B cell (primary cell): ENCODE measurements at regions not wholly inside any gene's neighbourhood (a gene's known extent, or its start where the extent isn't known, plus 50 kb on each side); places are given as distances from the start of the nearest gene placed in this dataset.

Experiments
- ATAC-seq: fragments of 200-7000 bp; cut with Tn5 transposase; one replicate; pipeline ENCODE4 v1.10.0; 2021; ENCODE audit warnings: low read depth, mild to moderate bottlenecking, moderate number of reproducible peaks, moderate library complexity
- CTCF ChIA-PET: fragments of 350-600 bp; sonication (Branson Sonifier 250); formaldehyde crosslinking; loops from one replicate; lab custom pipeline; 2021; ENCODE audit warnings: antibody characterized with exemption, inconsistent platforms; lab: Charles Lee
- POLR2A ChIA-PET: fragments of 350-600 bp; sonication (Branson Sonifier 250); formaldehyde crosslinking; loops from one replicate; lab custom pipeline; 2021; ENCODE audit warnings: antibody characterized with exemption; lab: Charles Lee
- DNase-seq: peaks from one replicate; pipeline ENCODE4 v3.0.0; 2013
- H2AFZ ChIP-seq: 2 replicates; pipeline ENCODE4 v1.6.1; 2012; ENCODE audit warnings: mild to moderate bottlenecking, low read depth, low read length; ENCODE audit not compliant: insufficient read depth, poor library complexity, severe bottlenecking
- H3K27ac ChIP-seq, 2 donors: 1 replicate in 1 of 2; 2 replicates in 1 of 2; pipeline ENCODE4 v1.5.1; 2012 to 2013; ENCODE audit warnings: low read length in 2 of 2, mild to moderate bottlenecking in 2 of 2, moderate library complexity in 1 of 2
- H3K27me3 ChIP-seq, 4 experiments: fragments of 200-600 bp in 1 of 4; sonication (generic) in 1 of 4; replicated peaks in 1 of 4; 1 replicate in 2 of 4; 2 replicates in 2 of 4; pipeline versions ENCODE4 v1.6.1 to v1.7.0; 2013 to 2016; ENCODE audit warnings: low read length in 3 of 4, mild to moderate bottlenecking in 2 of 4, mixed read lengths in 1 of 4, moderate library complexity in 1 of 4; ENCODE audit not compliant: insufficient read depth in 4 of 4, control insufficient read depth in 3 of 4; ENCODE audit errors: control extremely low read depth in 1 of 4
- H3K36me3 ChIP-seq, 2 experiments: replicated peaks in 1 of 2; 1 replicate in 1 of 2; 2 replicates in 1 of 2; pipeline versions ENCODE4 v1.6.1 to v1.7.1; 2013; ENCODE audit warnings: low read length in 1 of 2; ENCODE audit not compliant: insufficient read depth in 2 of 2, control insufficient read depth in 1 of 2; ENCODE audit errors: control extremely low read depth in 1 of 2, extremely low read depth in 1 of 2
- H3K4me1 ChIP-seq, 2 donors: fragments of 200-600 bp in 1 of 2; sonication (generic) in 1 of 2; 1 replicate in 1 of 2; 2 replicates in 1 of 2; pipeline versions ENCODE4 v1.5.1 to v1.6.1; 2013 to 2017; ENCODE audit warnings: low read length in 2 of 2; ENCODE audit not compliant: control insufficient read depth in 2 of 2, insufficient read depth in 2 of 2
- H3K4me2 ChIP-seq: replicated peaks from 2 replicates; pipeline ENCODE3; 2012; ENCODE audit warnings: mild to moderate bottlenecking, low read depth, low read length; ENCODE audit not compliant: poor library complexity, severe bottlenecking
- H3K4me3 ChIP-seq, 5 experiments: fragments of 200-600 bp in 1 of 5; sonication (generic) in 1 of 5; 1 replicate in 3 of 5; 2 replicates in 2 of 5; pipeline versions ENCODE4 v1.5.1 to v1.7.0; 2011 to 2016; ENCODE audit warnings: low read length in 4 of 5, mild to moderate bottlenecking in 4 of 5, low read depth in 2 of 5, control low read depth in 1 of 5, moderate library complexity in 1 of 5; ENCODE audit not compliant: insufficient read depth in 1 of 5; ENCODE audit errors: control extremely low read depth in 1 of 5, extremely low read depth in 1 of 5
- H3K79me2 ChIP-seq: fragments of 200-600 bp; sonication (generic); one replicate; pipeline ENCODE4 v1.6.0; 2016; ENCODE audit warnings: low read length; ENCODE audit not compliant: control insufficient read depth, insufficient read depth
- H3K9ac ChIP-seq: fragments of 200-600 bp; sonication (generic); 2 replicates; pipeline ENCODE4 v1.6.1; 2017; ENCODE audit warnings: mild to moderate bottlenecking, low read length, moderate library complexity
- H3K9me3 ChIP-seq, 3 donors: one replicate each; pipeline versions ENCODE4 v1.6.1 to v1.7.1; 2013; ENCODE audit warnings: low read length in 2 of 3; ENCODE audit not compliant: control insufficient read depth in 2 of 3, insufficient read depth in 1 of 3; ENCODE audit errors: control extremely low read depth in 1 of 3
- H4K20me1 ChIP-seq: 2 replicates; pipeline ENCODE4 v1.6.0; 2012; ENCODE audit warnings: mild to moderate bottlenecking, low read length; ENCODE audit not compliant: insufficient read depth, control insufficient read depth, poor library complexity, severe bottlenecking
- H3K27ac Mint-ChIP-seq: one replicate; pipeline ENCODE4 v1.8.0; 2021; ENCODE audit warnings: mixed read lengths
- H3K27me3 Mint-ChIP-seq: one replicate; pipeline ENCODE4 v1.8.0; 2021; ENCODE audit warnings: mixed read lengths
- H3K4me1 Mint-ChIP-seq: one replicate; pipeline ENCODE4 v1.8.0; 2021; ENCODE audit warnings: mixed read lengths
- H3K4me3 Mint-ChIP-seq: one replicate; pipeline ENCODE4 v1.8.0; 2021; ENCODE audit warnings: mixed read lengths
- H3K9me3 Mint-ChIP-seq: one replicate; pipeline ENCODE4 v1.8.0; 2022; ENCODE audit warnings: mixed read lengths; ENCODE audit not compliant: insufficient read depth
- CTCF ChIP-seq: fragments of 200-600 bp; IDR thresholded peaks from one replicate; pipeline ENCODE4 v1.8.0; 2022; ENCODE audit warnings: antibody characterized with exemption, mild to moderate bottlenecking
- EZH2 ChIP-seq: IDR thresholded peaks from 2 replicates; pipeline ENCODE4 v1.6.1; 2012; ENCODE audit warnings: borderline replicate concordance, low read depth, mild to moderate bottlenecking, moderate library complexity, low read length; ENCODE audit not compliant: insufficient read depth, poor library complexity, severe bottlenecking
- WGBS: methylation state at CpG from one replicate; pipeline ENCODE4 v1.1.5; 2013; ENCODE audit warnings: missing lambda C conversion rate; ENCODE audit not compliant: insufficient coverage; 5-methylcytosine and 5-hydroxymethylcytosine counted together
- intact Hi-C: fragments of 100-400 bp; cut with micrococcal nuclease; formaldehyde crosslinking; loops from one replicate; pipeline ENCODE4 v1.10.0; 2022

- intact Hi-C loops: loop anchor here (2.0 to 5.0 kb wide), 2 partner anchors 53 to 385 kb away; no protein-coding TSS in a partner anchor
- Mint-ChIP-seq H3K4me3 (peak overlapping the region; percentile 73), H3K27me3 (no peaks in the 10 kb centered on the region), H3K4me1 (peaks cover 40% of the 10 kb centered on the region), H3K9me3 (peaks cover 8% of the 10 kb centered on the region), H3K27ac (peak overlapping the region; percentile 70)
- Histone ChIP-seq H3K4me1 (peaks cover 29 to 30% of the 10 kb centered on the region in 2 donors), H3K9me3 (peaks cover 5 to 22% (median 13%) of the 10 kb centered on the region in 3 donors), H2AFZ (peak overlapping the region; percentile 78), H3K9ac (peak overlapping the region; percentile 49), H3K27ac (peak overlapping the region; percentile 45 to 81), H3K4me3 (peak overlapping the region in 3 of 5 experiments; percentile 16 to 57 (median 29)), H3K27me3 (no peaks in the 10 kb centered on the region), H3K36me3 (no peaks in the 10 kb centered on the region), H3K4me2 (peak overlapping the region; percentile 70), H3K79me2 (no peaks in the 10 kb centered on the region), H4K20me1 (no peaks in the 10 kb centered on the region)
- CTCF ChIA-PET: no interaction called here
- DNase-seq (peak; percentile 47), ATAC-seq (peak; percentile 81)
- WGBS: 3% methylated on average over 9 of the region's 14 CpGs
- POLR2A ChIA-PET: interaction anchor here (0.5 kb wide), 2 partner anchors 57 to 104 kb away, joined by 3 to 5 read pairs; no protein-coding TSS in a partner anchor
- TF ChIP-seq EZH2 (no peak), CTCF (no peak)
Measured at GRCh38 chr10:31707093-31708039, 221.3 kb downstream of the ARHGAP12 start.
